Pancreas (tissue), 10 donors: ENCODE measurements at regions not wholly inside any gene's neighbourhood (a gene's known extent, or its start where the extent isn't known, plus 50 kb on each side); places are given as distances from the start of the nearest gene placed in this dataset.
A peak's percentile ranks its signal among the peaks of the same experiment; 100 is the strongest.

Source experiments
- ATAC-seq, 4 donors: fragments of 200-7000 bp; cut with Tn5 transposase; one replicate each; pipeline versions ENCODE4 v1.8.0 to v1.9.1; 2020; ENCODE audit warnings: mild to moderate bottlenecking in 4 of 4, moderate library complexity in 4 of 4
- DNase-seq, 6 donors: peaks; one replicate each; pipeline ENCODE4 v3.0.0-alpha.2; 2020
- FAIRE-seq: peaks from 2 replicates; lab custom pipeline; 2012; peaks lifted over from hg19 to GRCh38; lab: Jason Lieb, UNC
- H3K27ac ChIP-seq, 4 donors: fragments of 200-600 bp; sonication (generic); 1 replicate in 3 of 4; 2 replicates in 1 of 4; pipeline versions ENCODE4 v1.5.0 to v1.8.0; 2020
- H3K27me3 ChIP-seq, 4 donors: fragments of 200-600 bp; one replicate each; pipeline ENCODE4 v1.8.0; 2021
- H3K36me3 ChIP-seq, 3 donors: fragments of 200-600 bp; sonication (generic) in 1 of 3; one replicate each; pipeline versions ENCODE4 v1.5.0 to v1.8.0; 2020 to 2021
- H3K4me1 ChIP-seq, 3 donors: fragments of 200-600 bp; one replicate each; pipeline ENCODE4 v1.8.0; 2021
- H3K4me3 ChIP-seq, 4 donors: fragments of 200-600 bp; sonication (generic) in 2 of 4; one replicate each; pipeline versions ENCODE4 v1.5.0 to v1.8.0; 2020 to 2021
- H3K9me3 ChIP-seq, 4 donors: fragments of 200-600 bp; one replicate each; pipeline ENCODE4 v1.8.0; 2021
- WGBS, 2 donors: extraction: QIAGEN DNeasy Blood & Tissue Kit; methylation state at CpG; one replicate each; pipeline ENCODE4 v1.1.7; 2013; 5-methylcytosine and 5-hydroxymethylcytosine counted together
- intact Hi-C, 3 donors: fragments of 100-400 bp; cut with DNase I; formaldehyde crosslinking; loops; one replicate each; pipeline versions ENCODE4 v1.11.1 to v1.14.2; 2022
- TF ChIP-seq, protein P1 (sequence below), 4 donors: fragments of 200-600 bp; sonication (generic) in 3 of 4; IDR thresholded peaks; one replicate each; pipeline versions ENCODE4 v1.5.0 to v1.8.0; 2021; ENCODE audit warnings: antibody characterized with exemption in 4 of 4
- donor health status: healthy with polysubstance abuse.
- donor health status: DM: no; HTN: no; CAD: no; lungs with moderate emphysema.
- donor health status: DM: no; HTN: no; CAD: no.
- donor health status: control.
- donor health status: control.
- donor health status: Bipolar disorder and iron deficiency.
- donor health status: DM: yes; HTN: yes; CAD: no.
- donor health status: DM: no; HTN: no; CAD: no.
- donor health status: DM: no; HTN: no; CAD: no.
- donor health status: DM: yes; HTN: yes; CAD: no.

DNA sequence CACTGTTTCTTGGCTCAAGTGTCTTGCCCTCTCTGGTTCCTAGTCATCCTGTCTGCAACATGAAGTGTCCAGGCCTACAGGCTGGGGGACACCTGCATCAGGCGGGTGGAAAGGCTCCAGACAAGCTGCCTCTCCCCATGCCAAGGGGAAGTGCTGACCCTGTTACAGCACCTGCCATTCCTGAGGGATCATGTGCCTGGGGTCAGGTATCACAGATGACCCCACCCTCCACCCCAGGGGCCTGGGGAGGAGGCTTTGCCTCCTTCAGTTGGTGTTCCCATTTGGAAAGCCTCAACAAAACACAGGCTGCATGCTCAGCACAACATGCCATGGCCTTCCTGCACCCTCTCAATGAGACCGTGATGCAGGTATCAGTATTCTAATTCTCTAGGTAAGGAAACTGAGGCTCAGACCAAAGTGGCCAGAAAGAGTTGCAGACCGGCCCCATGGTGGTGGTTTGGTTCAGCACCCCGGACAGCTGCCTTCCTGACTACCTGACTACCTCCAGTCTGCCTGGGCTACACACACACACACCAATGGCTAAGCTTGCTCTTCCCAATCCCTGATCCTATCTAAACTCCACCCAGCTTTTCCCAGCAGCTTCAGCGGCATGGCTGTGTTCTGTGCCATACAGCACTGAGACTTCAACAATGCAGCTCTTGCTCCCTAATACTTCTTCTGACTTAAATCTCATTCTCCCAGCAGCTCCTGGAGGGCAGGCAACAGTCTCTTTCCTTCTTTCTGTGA is 69.7 kb upstream of the LINGO1 start:
- TF ChIP-seq, protein P1, sequence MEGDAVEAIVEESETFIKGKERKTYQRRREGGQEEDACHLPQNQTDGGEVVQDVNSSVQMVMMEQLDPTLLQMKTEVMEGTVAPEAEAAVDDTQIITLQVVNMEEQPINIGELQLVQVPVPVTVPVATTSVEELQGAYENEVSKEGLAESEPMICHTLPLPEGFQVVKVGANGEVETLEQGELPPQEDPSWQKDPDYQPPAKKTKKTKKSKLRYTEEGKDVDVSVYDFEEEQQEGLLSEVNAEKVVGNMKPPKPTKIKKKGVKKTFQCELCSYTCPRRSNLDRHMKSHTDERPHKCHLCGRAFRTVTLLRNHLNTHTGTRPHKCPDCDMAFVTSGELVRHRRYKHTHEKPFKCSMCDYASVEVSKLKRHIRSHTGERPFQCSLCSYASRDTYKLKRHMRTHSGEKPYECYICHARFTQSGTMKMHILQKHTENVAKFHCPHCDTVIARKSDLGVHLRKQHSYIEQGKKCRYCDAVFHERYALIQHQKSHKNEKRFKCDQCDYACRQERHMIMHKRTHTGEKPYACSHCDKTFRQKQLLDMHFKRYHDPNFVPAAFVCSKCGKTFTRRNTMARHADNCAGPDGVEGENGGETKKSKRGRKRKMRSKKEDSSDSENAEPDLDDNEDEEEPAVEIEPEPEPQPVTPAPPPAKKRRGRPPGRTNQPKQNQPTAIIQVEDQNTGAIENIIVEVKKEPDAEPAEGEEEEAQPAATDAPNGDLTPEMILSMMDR (IDR thresholded peaks at IDR 0.05), result no peak
- Histone ChIP-seq H3K27ac (no peak overlapping the region), H3K9me3 (no peaks in the 10 kb centered on the region), H3K4me3 (no peak overlapping the region), H3K36me3 (no peaks in the 10 kb centered on the region), H3K4me1 (no peaks in the 10 kb centered on the region), H3K27me3 (no peaks in the 10 kb centered on the region)
- FAIRE-seq (no peak), DNase-seq (peak in 1 of 6 donors; percentile 25), ATAC-seq (peak in 3 of 4 donors; percentile 58 to 86 (median 70))
- intact Hi-C loops, result no loop called here
- WGBS, 2 donors, result 36 to 38% methylated on average over 5 of the region's 5 CpGs

DNA sequence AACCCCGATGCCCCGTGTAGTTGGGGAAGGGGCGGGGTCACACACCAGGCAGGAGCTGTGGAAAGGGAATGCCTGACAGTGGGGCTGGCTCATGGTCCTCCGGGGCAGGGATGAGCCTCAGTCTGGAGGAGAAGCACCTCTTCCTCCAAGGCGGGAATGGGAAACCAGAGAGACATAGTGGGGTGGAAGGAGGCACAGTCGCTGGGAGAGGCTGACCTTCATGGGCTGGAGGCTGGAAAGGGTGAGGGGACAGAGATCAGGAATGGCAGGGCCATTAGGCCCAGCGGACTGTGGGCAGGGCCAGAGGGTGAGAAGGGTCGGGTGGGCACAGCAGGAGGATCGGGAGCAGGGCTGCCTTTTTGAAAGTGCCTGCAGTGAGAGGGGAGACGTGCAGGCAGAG is 65.8 kb upstream of the LINGO1 start:
- TF ChIP-seq, protein P1 (IDR thresholded peaks at IDR 0.05), result no peak
- Histone ChIP-seq H3K27ac (no peak overlapping the region), H3K36me3 (no peaks in the 10 kb centered on the region), H3K4me1 (no peaks in the 10 kb centered on the region), H3K9me3 (no peaks in the 10 kb centered on the region), H3K4me3 (no peak overlapping the region), H3K27me3 (no peaks in the 10 kb centered on the region)
- ATAC-seq (no peak), DNase-seq (no peak), FAIRE-seq (no peak)
- intact Hi-C loops, result no loop called here
- 42 to 46% methylated on average over 10 of the region's 10 CpGs for WGBS, 2 donors

DNA sequence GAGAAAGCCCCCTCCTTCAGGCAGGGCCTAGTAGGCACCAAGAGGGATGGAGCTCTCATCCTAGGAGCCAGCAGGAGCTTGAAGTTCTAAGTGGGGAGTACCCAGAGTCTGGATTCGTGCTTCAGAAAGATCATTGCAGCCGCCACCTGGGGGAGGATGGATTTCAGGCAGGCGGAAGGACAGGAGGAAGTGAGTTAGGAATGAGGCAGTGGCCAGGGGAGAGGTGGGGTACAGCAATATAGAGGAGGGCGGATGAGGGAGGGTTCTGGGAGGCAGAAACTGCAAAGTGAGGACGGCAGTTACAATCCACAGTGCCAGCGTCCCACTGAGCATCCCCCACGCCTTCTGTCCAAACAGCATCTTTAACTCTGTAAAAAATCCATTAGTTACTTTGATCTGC is 65.2 kb upstream of the LINGO1 start:
- FAIRE-seq (no peak), DNase-seq (peak in 1 of 6 donors; percentile 9), ATAC-seq (no peak)
- 43 to 55% methylated on average over 7 of the region's 7 CpGs for WGBS, 2 donors
- TF ChIP-seq, protein P1 (IDR thresholded peaks at IDR 0.05), result no peak
- H3K4me1 ChIP-seq, result no peaks in the 10 kb centered on the region
- intact Hi-C loops, result no loop called here
- H3K4me3 ChIP-seq, result no peak overlapping the region
- no peaks in the 10 kb centered on the region for H3K27me3 ChIP-seq
- H3K36me3 ChIP-seq, result no peaks in the 10 kb centered on the region
- no peaks in the 10 kb centered on the region for H3K9me3 ChIP-seq
- no peak overlapping the region for H3K27ac ChIP-seq

DNA sequence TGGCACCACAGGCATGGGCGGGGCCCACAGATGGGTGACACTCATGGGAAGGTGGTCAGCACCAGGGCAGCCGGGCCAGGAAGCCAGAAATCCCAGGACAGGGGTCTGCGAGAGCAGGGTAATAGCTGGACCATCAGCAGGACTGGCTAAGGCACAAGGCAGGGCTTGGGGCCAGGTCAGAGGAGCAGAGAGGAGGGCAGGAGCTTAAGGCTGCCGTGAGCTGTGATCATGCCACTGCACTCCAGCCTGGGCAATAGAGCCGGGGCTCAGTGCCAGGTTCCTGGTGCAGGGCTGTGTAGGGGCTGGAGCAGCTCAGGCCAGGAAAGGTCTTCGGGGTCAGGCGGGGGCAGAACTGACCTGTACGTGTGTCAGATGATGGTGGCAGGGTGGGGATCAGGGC is 64.2 kb upstream of the LINGO1 start:
- Histone ChIP-seq H3K4me1 (no peaks in the 10 kb centered on the region), H3K36me3 (no peaks in the 10 kb centered on the region), H3K9me3 (no peaks in the 10 kb centered on the region), H3K27ac (no peak overlapping the region), H3K4me3 (no peak overlapping the region), H3K27me3 (no peaks in the 10 kb centered on the region)
- FAIRE-seq, result no peak
- WGBS, 2 donors, result 71 to 73% methylated on average over 8 of the region's 8 CpGs
- intact Hi-C loops, result no loop called here
- ATAC-seq, result no peak
- peak in 1 of 6 donors; percentile 60 for DNase-seq
- TF ChIP-seq, protein P1 (IDR thresholded peaks at IDR 0.05), result no peak

DNA sequence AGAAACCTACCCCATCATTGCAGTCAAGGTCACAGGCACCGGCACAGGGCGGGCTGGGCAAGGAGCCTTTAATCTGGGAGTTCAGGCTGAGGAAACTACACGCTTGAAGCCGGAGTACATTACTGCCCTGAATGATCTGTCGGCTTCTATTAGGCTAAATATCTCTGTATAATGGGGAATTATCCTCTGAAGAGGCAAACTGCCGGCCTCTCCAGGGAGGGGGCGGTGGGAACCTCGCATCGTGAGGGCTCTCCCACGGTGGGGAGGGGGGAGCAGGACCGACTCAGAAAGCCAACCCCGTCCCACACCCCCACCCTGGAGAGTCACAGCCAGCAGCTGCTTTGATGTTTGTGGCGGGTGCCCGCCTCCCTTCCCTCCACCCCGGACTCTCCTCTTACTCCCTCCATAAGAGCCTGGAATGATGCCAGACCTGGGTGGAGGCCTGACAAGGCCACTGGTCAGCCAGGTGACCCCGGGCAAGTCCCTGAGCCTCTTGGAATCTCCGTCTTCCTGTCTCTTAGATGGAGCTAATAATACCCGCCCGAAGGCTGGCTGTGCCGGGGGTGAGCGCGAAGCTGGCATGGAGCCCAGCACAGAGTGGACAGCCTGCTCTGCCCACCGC is 63.4 kb upstream of the LINGO1 start:
- H3K36me3 ChIP-seq, result no peaks in the 10 kb centered on the region
- no peak for FAIRE-seq
- intact Hi-C loops, result no loop called here
- H3K27me3 ChIP-seq, result no peaks in the 10 kb centered on the region
- no peak overlapping the region for H3K4me3 ChIP-seq
- WGBS, 2 donors, result 18 to 20% methylated on average over 23 of the region's 23 CpGs
- TF ChIP-seq, protein P1 (IDR thresholded peaks at IDR 0.05), result no peak
- no peak for ATAC-seq
- DNase-seq, result peak in 1 of 6 donors; percentile 62
- H3K27ac ChIP-seq, result no peak overlapping the region
- no peaks in the 10 kb centered on the region for H3K9me3 ChIP-seq
- H3K4me1 ChIP-seq, result no peaks in the 10 kb centered on the region
